Pancreas (tissue), 10 donors: ENCODE measurements at regions not wholly inside any gene's neighbourhood (a gene's known extent, or its start where the extent isn't known, plus 50 kb on each side); places are given as distances from the start of the nearest gene placed in this dataset.

ENCODE experiments used
- ATAC-seq, 4 donors: fragments of 200-7000 bp; cut with Tn5 transposase; one replicate each; pipeline versions ENCODE4 v1.8.0 to v1.9.1; 2020; ENCODE audit warnings: mild to moderate bottlenecking in 4 of 4, moderate library complexity in 4 of 4
- DNase-seq, 6 donors: peaks; one replicate each; pipeline ENCODE4 v3.0.0-alpha.2; 2020
- FAIRE-seq: peaks from 2 replicates; lab custom pipeline; 2012; peaks lifted over from hg19 to GRCh38; lab: Jason Lieb, UNC
- H3K27ac ChIP-seq, 4 donors: fragments of 200-600 bp; sonication (generic); 1 replicate in 3 of 4; 2 replicates in 1 of 4; pipeline versions ENCODE4 v1.5.0 to v1.8.0; 2020
- H3K27me3 ChIP-seq, 4 donors: fragments of 200-600 bp; one replicate each; pipeline ENCODE4 v1.8.0; 2021
- H3K36me3 ChIP-seq, 3 donors: fragments of 200-600 bp; sonication (generic) in 1 of 3; one replicate each; pipeline versions ENCODE4 v1.5.0 to v1.8.0; 2020 to 2021
- H3K4me1 ChIP-seq, 3 donors: fragments of 200-600 bp; one replicate each; pipeline ENCODE4 v1.8.0; 2021
- H3K4me3 ChIP-seq, 4 donors: fragments of 200-600 bp; sonication (generic) in 2 of 4; one replicate each; pipeline versions ENCODE4 v1.5.0 to v1.8.0; 2020 to 2021
- H3K9me3 ChIP-seq, 4 donors: fragments of 200-600 bp; one replicate each; pipeline ENCODE4 v1.8.0; 2021
- CTCF ChIP-seq, 4 donors: fragments of 200-600 bp; sonication (generic) in 3 of 4; IDR thresholded peaks; one replicate each; pipeline versions ENCODE4 v1.5.0 to v1.8.0; 2021; ENCODE audit warnings: antibody characterized with exemption in 4 of 4
- WGBS, 2 donors: extraction: QIAGEN DNeasy Blood & Tissue Kit; methylation state at CpG; one replicate each; pipeline ENCODE4 v1.1.7; 2013; 5-methylcytosine and 5-hydroxymethylcytosine counted together
- intact Hi-C, 3 donors: fragments of 100-400 bp; cut with DNase I; formaldehyde crosslinking; loops; one replicate each; pipeline versions ENCODE4 v1.11.1 to v1.14.2; 2022
- donor health status: healthy with polysubstance abuse.
- donor health status: DM: no; HTN: no; CAD: no; lungs with moderate emphysema.
- donor health status: DM: no; HTN: no; CAD: no.
- donor health status: control.
- donor health status: control.
- donor health status: Bipolar disorder and iron deficiency.
- donor health status: DM: yes; HTN: yes; CAD: no.
- donor health status: DM: no; HTN: no; CAD: no.
- donor health status: DM: no; HTN: no; CAD: no.
- donor health status: DM: yes; HTN: yes; CAD: no.

DNA sequence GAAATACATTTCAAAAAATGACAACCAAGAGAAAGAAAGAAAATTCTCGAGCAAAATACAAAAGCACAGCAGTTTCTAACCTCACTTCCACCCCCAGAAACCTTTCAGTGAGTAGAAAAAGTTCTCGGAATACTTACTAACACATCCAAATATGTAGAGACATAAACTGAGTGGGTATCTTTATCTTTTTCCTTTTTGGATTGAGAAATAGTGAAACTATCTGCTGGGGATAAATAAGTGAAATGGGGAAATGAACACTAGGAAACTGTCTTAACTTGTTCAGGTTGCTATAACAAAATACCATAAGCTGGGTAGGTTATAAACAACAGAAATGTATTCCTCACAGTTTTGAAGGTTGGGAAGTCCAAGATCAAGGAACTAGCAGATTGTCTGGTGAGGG, 72.0 kb downstream of the VCAM1 start:
- H3K9me3 ChIP-seq, result no peaks in the 10 kb centered on the region
- no peaks in the 10 kb centered on the region for H3K4me1 ChIP-seq
- no peak overlapping the region for H3K4me3 ChIP-seq
- H3K27me3 ChIP-seq, result no peaks in the 10 kb centered on the region
- no peak overlapping the region for H3K27ac ChIP-seq
- FAIRE-seq, result no peak
- TF ChIP-seq CTCF (IDR thresholded peaks at IDR 0.05), result no peak
- no peaks in the 10 kb centered on the region for H3K36me3 ChIP-seq
- DNase-seq, result no peak
- 47 to 52% methylated on average over 2 of the region's 2 CpGs for WGBS, 2 donors
- ATAC-seq, result no peak
- intact Hi-C loops, result no loop called here

DNA sequence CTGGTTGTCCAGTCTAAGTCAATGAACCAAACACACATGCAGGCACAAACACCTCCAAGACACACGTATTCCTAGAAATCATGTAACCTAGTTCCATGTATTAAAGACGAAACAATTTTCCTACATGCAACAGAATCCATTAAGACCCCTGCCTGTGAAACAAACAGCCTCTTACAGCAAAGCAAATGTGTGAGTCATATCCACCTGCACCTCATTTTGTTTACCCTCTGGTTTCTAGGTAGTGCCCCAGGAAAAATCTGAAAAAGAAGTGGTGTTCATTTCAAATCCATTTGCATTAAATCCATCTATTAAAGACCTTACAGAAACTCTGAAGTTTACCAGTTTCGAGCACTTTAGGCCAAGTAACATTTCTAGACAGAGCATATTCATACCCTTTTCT, 74.1 kb downstream of the VCAM1 start:
- no peak for DNase-seq
- Histone ChIP-seq H3K27me3 (no peaks in the 10 kb centered on the region), H3K27ac (no peak overlapping the region), H3K4me3 (no peak overlapping the region), H3K9me3 (no peaks in the 10 kb centered on the region), H3K4me1 (no peaks in the 10 kb centered on the region), H3K36me3 (no peaks in the 10 kb centered on the region)
- WGBS, 2 donors, result 57 to 64% methylated on average over 3 of the region's 3 CpGs
- intact Hi-C loops, result no loop called here
- no peak for FAIRE-seq
- no peak for TF ChIP-seq CTCF (IDR thresholded peaks at IDR 0.05)
- ATAC-seq, result no peak

- Histone ChIP-seq H3K27ac (no peak overlapping the region), H3K4me3 (no peak overlapping the region), H3K36me3 (no peaks in the 10 kb centered on the region), H3K27me3 (no peaks in the 10 kb centered on the region), H3K9me3 (no peaks in the 10 kb centered on the region), H3K4me1 (no peaks in the 10 kb centered on the region)
- WGBS, 2 donors, result 39 to 43% methylated on average over 6 of the region's 6 CpGs
- FAIRE-seq (no peak), DNase-seq (no peak), ATAC-seq (peak in 1 of 4 donors; percentile 34)
- no peak for TF ChIP-seq CTCF (IDR thresholded peaks at IDR 0.05)
- intact Hi-C loops, result no loop called here
These were observed 75.5 kb downstream of the VCAM1 start for GRCh38 chr1:100794748-100795645.

GRCh38 chr1:100795646-100795985, 76.1 kb downstream of the VCAM1 start:
- Histone ChIP-seq H3K27me3 (no peaks in the 10 kb centered on the region), H3K4me3 (no peak overlapping the region), H3K36me3 (no peaks in the 10 kb centered on the region), H3K4me1 (no peaks in the 10 kb centered on the region), H3K9me3 (no peaks in the 10 kb centered on the region), H3K27ac (no peak overlapping the region)
- ATAC-seq, result no peak
- intact Hi-C loops, result no loop called here
- TF ChIP-seq CTCF (IDR thresholded peaks at IDR 0.05), result no peak
- no peak for DNase-seq
- 59 to 60% methylated on average over 3 of the region's 3 CpGs for WGBS, 2 donors
- no peak for FAIRE-seq

DNA sequence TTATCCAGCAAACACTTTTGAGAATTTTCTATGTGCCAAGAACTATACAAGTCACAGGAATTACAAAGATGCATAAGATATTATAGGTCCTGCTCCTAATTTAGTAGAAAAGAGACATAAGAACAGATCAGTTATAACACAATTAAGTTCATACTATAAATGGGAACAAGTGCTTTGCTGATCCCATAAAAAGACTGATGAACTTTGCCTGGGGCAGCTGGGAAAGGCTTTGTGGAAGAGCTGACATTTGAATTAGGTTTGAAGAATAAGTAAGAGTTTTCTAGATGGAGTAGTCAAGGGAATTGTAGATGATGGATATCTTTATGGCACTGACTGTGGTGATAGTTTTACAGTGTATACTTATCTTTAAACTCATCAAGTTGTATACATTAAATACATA, 76.5 kb downstream of the VCAM1 start:
- Histone ChIP-seq H3K4me3 (no peak overlapping the region), H3K36me3 (no peaks in the 10 kb centered on the region), H3K27me3 (no peaks in the 10 kb centered on the region), H3K9me3 (no peaks in the 10 kb centered on the region), H3K27ac (no peak overlapping the region), H3K4me1 (no peaks in the 10 kb centered on the region)
- no peak for TF ChIP-seq CTCF (IDR thresholded peaks at IDR 0.05)
- no peak for ATAC-seq
- no peak for DNase-seq
- FAIRE-seq, result no peak
- intact Hi-C loops, result no loop called here
